ENCODE measurements at regions not wholly inside any gene's neighbourhood (a gene's known extent, or its start where the extent isn't known, plus 50 kb on each side); places are given as distances from the start of the nearest gene placed in this dataset.

- Histone ChIP-seq H3K4me1 (ENCODE audit: control insufficient read depth in 1 of 2, low read depth in 2 of 2) (no peaks in the 10 kb centered on the region), H3K36me3 (no peaks in the 10 kb centered on the region), H3K27me3 (replicated peaks; ENCODE audit: insufficient read depth) (no peaks in the 10 kb centered on the region), H3K27ac (no peak overlapping the region), H3K9me3 (no peaks in the 10 kb centered on the region), H3K4me3 (no peak overlapping the region)
- DNase-seq (ENCODE audit: low spot score): no peak
- ATAC-seq (ENCODE audit: insufficient number of reproducible peaks, low FRiP score, low read depth): no peak
- no peak for TF ChIP-seq CTCF (IDR thresholded peaks at IDR 0.05)
These were observed 748.8 kb upstream of the NCAM2 start for GRCh38 chr21:20249401-20249800.

DNA sequence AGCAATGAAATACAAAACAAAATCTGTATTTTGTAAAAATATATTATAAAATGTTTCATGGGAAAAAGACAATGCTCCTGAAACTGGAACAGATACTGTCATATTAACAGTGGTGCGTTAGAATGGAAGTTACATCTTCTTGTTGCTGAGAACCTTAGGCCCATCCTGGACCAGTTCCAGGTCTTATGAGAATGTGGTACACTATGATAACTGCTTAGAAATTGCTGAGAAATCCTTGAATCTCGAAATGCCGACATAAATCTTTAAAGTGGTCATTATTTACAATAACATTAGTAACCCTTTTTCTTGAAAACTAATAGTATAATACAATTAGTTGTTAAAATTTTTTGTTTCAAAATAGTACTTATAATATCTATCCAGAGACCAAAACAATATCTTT is 747.9 kb upstream of the NCAM2 start:
- Histone ChIP-seq H3K36me3 (no peaks in the 10 kb centered on the region), H3K4me3 (no peak overlapping the region), H3K4me1 (ENCODE audit: control insufficient read depth in 1 of 2, low read depth in 2 of 2) (no peaks in the 10 kb centered on the region), H3K9me3 (no peaks in the 10 kb centered on the region), H3K27me3 (replicated peaks; ENCODE audit: insufficient read depth) (no peaks in the 10 kb centered on the region), H3K27ac (no peak overlapping the region)
- TF ChIP-seq CTCF (IDR thresholded peaks at IDR 0.05): no peak
- DNase-seq (ENCODE audit: low spot score) (no peak), ATAC-seq (ENCODE audit: insufficient number of reproducible peaks, low FRiP score, low read depth) (no peak)

DNA sequence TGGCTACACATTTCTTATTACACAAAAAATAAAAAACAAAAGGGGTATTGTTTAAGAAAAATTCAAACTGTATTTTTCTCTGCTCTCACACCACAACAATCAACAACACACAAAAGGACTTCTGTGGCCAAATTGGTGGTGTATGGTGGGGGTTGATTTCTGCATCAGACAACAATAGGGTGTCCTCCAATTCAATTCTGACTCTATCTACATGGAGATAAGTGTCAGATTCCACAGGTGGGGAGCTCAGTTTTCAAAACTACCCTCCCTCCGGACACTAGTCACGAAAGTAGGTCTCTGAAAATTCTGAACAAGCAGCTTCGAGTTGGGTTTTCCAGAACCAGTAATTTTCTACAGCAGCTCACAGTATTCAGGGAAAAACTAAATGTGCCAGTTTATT is 744.9 kb upstream of the NCAM2 start:
- TF ChIP-seq CTCF (IDR thresholded peaks at IDR 0.05): no peak
- H3K27ac ChIP-seq: no peak overlapping the region
- DNase-seq (ENCODE audit: low spot score) (no peak), ATAC-seq (ENCODE audit: insufficient number of reproducible peaks, low FRiP score, low read depth) (no peak)
- no peaks in the 10 kb centered on the region for H3K4me1 ChIP-seq (ENCODE audit: control insufficient read depth in 1 of 2, low read depth in 2 of 2)
- H3K27me3 ChIP-seq (replicated peaks; ENCODE audit: insufficient read depth): no peaks in the 10 kb centered on the region
- no peaks in the 10 kb centered on the region for H3K36me3 ChIP-seq
- H3K4me3 ChIP-seq: no peak overlapping the region
- no peaks in the 10 kb centered on the region for H3K9me3 ChIP-seq

DNA sequence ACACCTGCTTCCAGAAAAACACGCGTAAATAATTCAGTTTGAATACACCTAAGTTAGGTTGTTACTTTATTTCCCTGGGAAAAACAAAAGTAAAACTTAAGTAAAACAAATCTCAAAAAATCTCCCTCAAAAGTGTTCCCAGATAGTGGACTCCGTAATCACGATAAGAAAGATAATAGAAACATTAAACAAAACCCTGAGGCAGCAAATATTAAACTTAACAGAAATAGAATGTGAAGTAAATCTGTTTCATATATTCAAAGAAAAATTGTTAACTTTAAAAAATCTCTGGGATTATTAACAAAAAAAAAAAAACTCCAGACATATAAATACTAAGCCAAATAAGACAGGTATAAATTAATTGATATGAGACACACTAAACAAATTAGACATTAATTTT is 743.2 kb upstream of the NCAM2 start:
- Histone ChIP-seq H3K27ac (no peak overlapping the region), H3K27me3 (replicated peaks; ENCODE audit: insufficient read depth) (no peaks in the 10 kb centered on the region), H3K4me1 (ENCODE audit: control insufficient read depth in 1 of 2, low read depth in 2 of 2) (no peaks in the 10 kb centered on the region), H3K9me3 (no peaks in the 10 kb centered on the region), H3K4me3 (no peak overlapping the region), H3K36me3 (no peaks in the 10 kb centered on the region)
- no peak for TF ChIP-seq CTCF (IDR thresholded peaks at IDR 0.05)
- no peak for ATAC-seq (ENCODE audit: insufficient number of reproducible peaks, low FRiP score, low read depth)
- DNase-seq (ENCODE audit: low spot score): no peak

DNA sequence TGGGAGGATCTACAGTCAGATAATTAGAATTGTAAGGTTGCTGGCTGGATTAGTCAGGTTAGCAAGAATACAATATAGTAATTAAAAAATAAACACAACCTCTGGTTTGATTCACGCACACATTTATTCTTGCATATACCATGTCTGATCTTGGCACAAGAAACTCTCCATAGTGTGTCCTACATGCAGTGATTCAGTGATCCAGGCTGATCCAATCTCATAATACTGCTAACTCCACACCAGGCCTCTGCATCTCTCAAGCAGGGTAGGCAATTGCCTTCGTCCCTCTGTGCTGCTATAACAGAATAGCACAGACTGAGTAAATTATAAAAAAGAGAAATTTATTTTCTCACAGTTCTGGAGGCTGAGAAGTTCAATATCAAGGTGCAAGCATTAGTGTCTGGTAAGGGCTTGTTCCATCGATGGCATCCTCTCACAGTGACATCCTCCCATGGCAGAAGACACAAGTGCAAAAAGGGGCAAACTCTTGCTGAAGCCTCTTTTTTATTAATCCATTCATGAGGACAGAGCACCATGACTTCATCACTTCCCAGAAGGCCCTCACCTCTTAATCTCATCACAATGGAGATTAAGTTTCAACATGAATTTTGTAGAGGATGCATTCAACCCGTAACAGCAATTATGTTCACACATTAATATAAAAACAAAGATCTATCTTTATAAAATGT is 741.0 kb upstream of the NCAM2 start:
- no peaks in the 10 kb centered on the region for H3K27me3 ChIP-seq (replicated peaks; ENCODE audit: insufficient read depth)
- no peak overlapping the region for H3K27ac ChIP-seq
- no peak for ATAC-seq (ENCODE audit: insufficient number of reproducible peaks, low FRiP score, low read depth)
- H3K4me3 ChIP-seq: no peak overlapping the region
- no peak for TF ChIP-seq CTCF (IDR thresholded peaks at IDR 0.05)
- H3K36me3 ChIP-seq: no peaks in the 10 kb centered on the region
- H3K9me3 ChIP-seq: no peaks in the 10 kb centered on the region
- H3K4me1 ChIP-seq (ENCODE audit: control insufficient read depth in 1 of 2, low read depth in 2 of 2): no peaks in the 10 kb centered on the region
- no peak for DNase-seq (ENCODE audit: low spot score)
